Neutrophil (primary cell): ENCODE measurements at regions not wholly inside any gene's neighbourhood (a gene's known extent, or its start where the extent isn't known, plus 50 kb on each side); places are given as distances from the start of the nearest gene placed in this dataset.

ENCODE experiments used
- H3K27ac ChIP-seq: fragments of 200-600 bp; sonication (generic); 2 replicates; pipeline ENCODE4 v1.5.1; 2016; ENCODE audit warnings: mild to moderate bottlenecking, moderate library complexity
- H3K27me3 ChIP-seq: fragments of 200-600 bp; sonication (generic); 2 replicates; pipeline ENCODE4 v1.6.0; 2016; ENCODE audit warnings: mild to moderate bottlenecking
- H3K36me3 ChIP-seq: fragments of 200-600 bp; sonication (generic); 2 replicates; pipeline ENCODE4 v1.5.1; 2017
- H3K4me1 ChIP-seq, 2 experiments: fragments of 200-600 bp in 1 of 2; sonication (generic) in 1 of 2; 1 replicate in 1 of 2; 2 replicates in 1 of 2; pipeline versions ENCODE4 v1.5.1 to v1.6.1; 2013 to 2016; ENCODE audit warnings: low read depth in 1 of 2, low read length in 1 of 2, mild to moderate bottlenecking in 1 of 2, moderate library complexity in 1 of 2; ENCODE audit not compliant: control insufficient read depth in 1 of 2, insufficient read depth in 1 of 2
- H3K4me3 ChIP-seq, 2 experiments: fragments of 200-600 bp in 1 of 2; sonication (generic) in 1 of 2; 1 replicate in 1 of 2; 2 replicates in 1 of 2; pipeline ENCODE4 v1.5.1; 2013 to 2016; ENCODE audit warnings: low read depth in 1 of 2, low read length in 1 of 2, mild to moderate bottlenecking in 1 of 2, moderate library complexity in 1 of 2
- H3K9me3 ChIP-seq: fragments of 200-600 bp; sonication (generic); 2 replicates; pipeline ENCODE4 v1.5.1; 2016
- TF ChIP-seq, protein P1 (sequence below): fragments of 200-600 bp; sonication (generic); IDR thresholded peaks from 2 replicates; pipeline ENCODE4 v1.5.1; 2016; ENCODE audit warnings: antibody characterized with exemption

DNA sequence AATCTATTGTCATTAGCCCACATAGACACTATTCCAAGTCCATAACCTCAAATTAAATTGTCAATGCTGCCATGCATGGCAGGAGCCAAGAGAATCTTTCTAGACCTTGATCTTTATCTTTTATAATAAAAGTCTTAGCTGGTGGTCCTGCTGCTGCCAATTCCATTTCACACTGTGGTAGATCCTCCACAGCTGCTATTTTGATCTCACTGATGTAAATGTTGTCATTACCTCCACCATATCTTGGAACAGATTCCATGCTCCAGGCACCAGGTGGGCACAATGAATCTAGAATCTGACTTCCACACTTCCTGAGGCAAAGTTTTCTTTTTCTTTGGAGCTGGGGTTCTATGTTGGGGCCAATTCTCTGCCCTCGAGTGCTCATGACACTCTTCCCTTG, 161.2 kb downstream of the TMTC3 start:
- Histone ChIP-seq H3K9me3 (no peaks in the 10 kb centered on the region), H3K4me1 (no peaks in the 10 kb centered on the region), H3K36me3 (no peaks in the 10 kb centered on the region), H3K4me3 (no peak overlapping the region), H3K27me3 (no peaks in the 10 kb centered on the region), H3K27ac (no peak overlapping the region)
- TF ChIP-seq, protein P1, sequence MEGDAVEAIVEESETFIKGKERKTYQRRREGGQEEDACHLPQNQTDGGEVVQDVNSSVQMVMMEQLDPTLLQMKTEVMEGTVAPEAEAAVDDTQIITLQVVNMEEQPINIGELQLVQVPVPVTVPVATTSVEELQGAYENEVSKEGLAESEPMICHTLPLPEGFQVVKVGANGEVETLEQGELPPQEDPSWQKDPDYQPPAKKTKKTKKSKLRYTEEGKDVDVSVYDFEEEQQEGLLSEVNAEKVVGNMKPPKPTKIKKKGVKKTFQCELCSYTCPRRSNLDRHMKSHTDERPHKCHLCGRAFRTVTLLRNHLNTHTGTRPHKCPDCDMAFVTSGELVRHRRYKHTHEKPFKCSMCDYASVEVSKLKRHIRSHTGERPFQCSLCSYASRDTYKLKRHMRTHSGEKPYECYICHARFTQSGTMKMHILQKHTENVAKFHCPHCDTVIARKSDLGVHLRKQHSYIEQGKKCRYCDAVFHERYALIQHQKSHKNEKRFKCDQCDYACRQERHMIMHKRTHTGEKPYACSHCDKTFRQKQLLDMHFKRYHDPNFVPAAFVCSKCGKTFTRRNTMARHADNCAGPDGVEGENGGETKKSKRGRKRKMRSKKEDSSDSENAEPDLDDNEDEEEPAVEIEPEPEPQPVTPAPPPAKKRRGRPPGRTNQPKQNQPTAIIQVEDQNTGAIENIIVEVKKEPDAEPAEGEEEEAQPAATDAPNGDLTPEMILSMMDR = no peak

DNA sequence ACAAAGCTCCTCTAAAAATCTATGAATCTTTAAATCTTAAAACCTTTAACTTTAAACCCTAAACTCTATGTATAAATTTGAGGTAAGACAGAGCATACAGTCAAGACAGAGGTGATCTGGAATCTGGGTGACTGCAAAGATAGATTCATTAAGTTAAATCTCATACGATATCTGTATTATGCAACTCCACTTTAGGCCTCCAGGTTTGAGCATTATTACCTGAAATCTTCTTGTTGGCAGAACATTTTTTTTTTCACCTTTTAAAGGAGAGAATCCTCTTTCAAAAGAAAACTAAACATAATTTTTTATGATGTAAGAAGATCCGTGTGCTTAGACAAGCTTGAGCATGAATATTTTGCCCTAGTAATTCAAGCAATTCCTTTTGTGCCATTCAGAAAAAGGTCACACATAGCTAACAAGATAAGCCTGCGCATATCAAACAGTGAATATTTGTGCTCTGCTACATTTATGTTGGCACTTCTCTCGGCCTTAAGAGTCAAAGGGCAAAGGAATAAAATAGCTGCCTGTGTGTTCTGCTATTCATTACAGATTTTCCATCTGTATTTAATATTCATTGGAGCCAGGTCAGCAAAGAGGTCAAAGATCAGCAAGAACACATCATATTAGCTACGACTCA, 163.3 kb downstream of the TMTC3 start:
- Histone ChIP-seq H3K9me3 (no peaks in the 10 kb centered on the region), H3K36me3 (no peaks in the 10 kb centered on the region), H3K27me3 (no peaks in the 10 kb centered on the region), H3K4me3 (no peak overlapping the region), H3K4me1 (no peaks in the 10 kb centered on the region), H3K27ac (no peak overlapping the region)
- TF ChIP-seq, protein P1 = no peak

DNA sequence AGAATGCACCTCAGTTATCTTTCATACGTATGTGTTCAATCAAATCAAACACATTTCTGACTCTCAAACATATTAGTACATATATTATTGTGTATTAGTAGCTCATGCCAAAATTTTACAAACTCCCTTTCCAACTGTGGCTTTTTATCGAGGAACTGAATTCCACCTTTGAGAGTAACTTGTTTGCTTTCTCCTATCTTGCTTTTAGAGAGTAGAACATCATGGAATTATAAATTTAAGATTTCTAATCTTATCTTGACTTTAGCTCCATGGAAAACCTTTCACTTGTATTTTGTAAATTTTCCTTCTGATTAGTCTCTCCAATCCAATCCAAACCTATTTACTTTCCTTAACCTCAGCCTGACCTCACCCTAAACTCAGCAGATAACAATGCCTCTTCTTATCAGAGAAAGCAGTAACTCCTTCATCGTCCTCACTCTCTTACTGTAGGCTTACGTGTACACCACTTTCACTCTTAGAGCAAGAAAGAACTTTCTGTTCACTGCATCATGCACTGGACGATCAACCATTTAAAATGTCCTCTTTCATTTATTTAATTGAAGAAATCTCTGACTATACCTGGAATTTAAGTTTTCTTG, 164.5 kb downstream of the TMTC3 start:
- Histone ChIP-seq H3K4me3 (no peak overlapping the region), H3K36me3 (no peaks in the 10 kb centered on the region), H3K4me1 (no peaks in the 10 kb centered on the region), H3K9me3 (no peaks in the 10 kb centered on the region), H3K27me3 (no peaks in the 10 kb centered on the region), H3K27ac (no peak overlapping the region)
- TF ChIP-seq, protein P1 = no peak

DNA sequence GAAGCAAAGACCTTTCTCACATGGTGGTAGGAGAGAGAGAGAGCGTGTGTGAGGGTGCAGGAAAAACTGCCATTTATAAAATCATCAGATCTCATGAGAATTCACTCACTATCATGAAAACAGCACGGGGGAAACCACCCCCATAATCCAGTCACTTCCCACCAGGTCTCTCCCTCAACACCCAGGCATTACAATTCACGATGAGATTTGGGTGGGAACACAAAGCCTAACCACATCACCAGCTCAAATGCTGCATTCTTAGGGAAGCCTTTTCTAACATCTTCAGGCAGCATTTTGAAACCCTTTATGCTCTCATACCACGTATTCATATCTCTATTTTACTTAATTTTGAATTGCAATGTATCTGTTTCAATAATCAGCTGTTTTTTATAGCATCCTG, 165.9 kb downstream of the TMTC3 start:
- Histone ChIP-seq H3K27ac (no peak overlapping the region), H3K4me1 (no peaks in the 10 kb centered on the region), H3K9me3 (no peaks in the 10 kb centered on the region), H3K27me3 (no peaks in the 10 kb centered on the region), H3K4me3 (no peak overlapping the region), H3K36me3 (no peaks in the 10 kb centered on the region)
- TF ChIP-seq, protein P1 = no peak

DNA sequence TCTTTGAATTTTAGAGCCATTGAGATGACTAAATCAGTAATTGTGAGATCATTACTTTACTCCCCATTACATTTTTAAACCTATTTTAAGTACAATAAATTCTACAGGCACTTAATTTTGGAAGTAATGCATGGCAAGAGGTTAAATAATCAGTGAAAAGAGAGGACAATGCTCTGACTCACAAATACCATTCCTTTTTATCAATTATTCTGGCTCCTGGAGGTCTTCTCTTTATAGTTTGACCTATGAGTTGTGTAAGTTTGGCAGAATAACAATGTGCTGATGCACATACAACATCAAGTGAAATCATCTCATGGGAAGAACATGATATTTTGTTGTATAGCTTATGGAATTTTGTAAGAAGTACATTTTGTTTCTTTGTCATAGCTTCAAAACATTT, 166.7 kb downstream of the TMTC3 start:
- Histone ChIP-seq H3K4me3 (no peak overlapping the region), H3K9me3 (no peaks in the 10 kb centered on the region), H3K27ac (no peak overlapping the region), H3K27me3 (no peaks in the 10 kb centered on the region), H3K4me1 (no peaks in the 10 kb centered on the region), H3K36me3 (no peaks in the 10 kb centered on the region)
- TF ChIP-seq, protein P1 = no peak
